Caco-2 (cell line): ENCODE measurements at regions not wholly inside any gene's neighbourhood (a gene's known extent, or its start where the extent isn't known, plus 50 kb on each side); places are given as distances from the start of the nearest gene placed in this dataset.
"Not testable (repeated sequence)": the region's sequence is repeated elsewhere in the genome, so short reads cannot be mapped to it uniquely, and the experiment has no call there.

Source experiments
- BruUV-seq: library from RNA; stranded (reverse); fragments of 400-500 nt; replicated peaks from 2 replicates; lab custom pipeline; 2021; lab: Mats Ljungman, UMichigan
- CTCF ChIA-PET: fragments of 300-600 bp; sonication (Branson Sonifier 250); formaldehyde crosslinking; loops from one replicate; lab custom pipeline; 2022; ENCODE audit warnings: antibody characterized with exemption; lab: Charles Lee
- POLR2A ChIA-PET: fragments of 300-600 bp; sonication (Branson Sonifier 250); formaldehyde crosslinking; loops from one replicate; lab custom pipeline; 2022; ENCODE audit warnings: antibody characterized with exemption; lab: Charles Lee
- DNase-seq, 2 experiments: peaks; one replicate each; pipeline versions ENCODE4 v3.0.0 to v3.0.0-alpha.2; 2020 to 2022
- H3K27me3 ChIP-seq: replicated peaks from 2 replicates; pipeline ENCODE4 v1.6.0; 2011; ENCODE audit warnings: low read length; ENCODE audit not compliant: control insufficient read depth, insufficient read depth
- H3K36me3 ChIP-seq: 2 replicates; pipeline ENCODE4 v1.5.1; 2011; ENCODE audit warnings: low read length; ENCODE audit not compliant: control insufficient read depth, insufficient read depth
- H3K4me1 ChIP-seq: fragments of 250-450 bp; sonication (Bioruptor Pico); 2 replicates; pipeline ENCODE4 v1.5.1; 2020; ENCODE audit warnings: mild to moderate bottlenecking
- H3K4me3 ChIP-seq: 2 replicates; pipeline ENCODE4 v1.5.1; 2011; ENCODE audit warnings: low read depth, mild to moderate bottlenecking, control low read depth, low read length
- H3K9me3 ChIP-seq: fragments of 250-450 bp; sonication (Bioruptor Pico); 2 replicates; pipeline ENCODE4 v1.5.1; 2020; ENCODE audit warnings: mild to moderate bottlenecking, moderate library complexity
- H3K27ac Mint-ChIP-seq: one replicate; pipeline ENCODE4 v1.8.0; 2022; ENCODE audit warnings: mixed read lengths; ENCODE audit not compliant: unreplicated experiment
- H3K27me3 Mint-ChIP-seq: one replicate; pipeline ENCODE4 v1.8.0; 2022; ENCODE audit warnings: mixed read lengths; ENCODE audit not compliant: insufficient read depth, unreplicated experiment
- H3K36me3 Mint-ChIP-seq: one replicate; pipeline ENCODE4 v1.8.0; 2022; ENCODE audit warnings: mild to moderate bottlenecking, mixed read lengths; ENCODE audit not compliant: insufficient read depth, unreplicated experiment
- H3K4me1 Mint-ChIP-seq: one replicate; pipeline ENCODE4 v1.8.0; 2022; ENCODE audit warnings: low read depth, mixed read lengths; ENCODE audit not compliant: unreplicated experiment
- H3K4me3 Mint-ChIP-seq: one replicate; pipeline ENCODE4 v1.8.0; 2022; ENCODE audit warnings: mild to moderate bottlenecking, moderate library complexity, mixed read lengths; ENCODE audit not compliant: unreplicated experiment
- H3K9me3 Mint-ChIP-seq: one replicate; pipeline ENCODE4 v1.8.0; 2022; ENCODE audit warnings: mixed read lengths; ENCODE audit not compliant: unreplicated experiment
- CTCF ChIP-seq, 2 experiments: fragments of 200-600 bp in 1 of 2; IDR thresholded peaks; 1 replicate in 1 of 2; 2 replicates in 1 of 2; pipeline versions ENCODE4 v1.5.1 to v1.8.0; 2011 to 2022; ENCODE audit warnings: antibody characterized with exemption in 1 of 2, control low read depth in 1 of 2, inconsistent platforms in 1 of 2, low read depth in 1 of 2, low read length in 1 of 2, mild to moderate bottlenecking in 1 of 2, moderate library complexity in 1 of 2; ENCODE audit not compliant: insufficient read depth in 1 of 2, severe bottlenecking in 1 of 2, unreplicated experiment in 1 of 2
- intact Hi-C: fragments of 100-400 bp; cut with micrococcal nuclease; formaldehyde crosslinking; loops from one replicate; pipeline ENCODE4 v1.10.0; 2022; ENCODE audit not compliant: unreplicated experiment

- no peaks in the 10 kb centered on the region for H3K4me1 ChIP-seq
- no peak overlapping the region for H3K4me3 ChIP-seq
- no TSS peak for BruUV-seq
- no peaks in the 10 kb centered on the region for H3K36me3 Mint-ChIP-seq
- H3K27ac Mint-ChIP-seq = no peak overlapping the region
- no peaks in the 10 kb centered on the region for H3K4me1 Mint-ChIP-seq
- H3K36me3 ChIP-seq = no peaks in the 10 kb centered on the region
- intact Hi-C loops = no loop called here
- no peaks in the 10 kb centered on the region for H3K27me3 Mint-ChIP-seq
- ChIA-PET POLR2A (no interaction called here), CTCF (no interaction called here)
- no peaks in the 10 kb centered on the region for H3K9me3 Mint-ChIP-seq
- no peak overlapping the region for H3K4me3 Mint-ChIP-seq
- peaks cover 13% of the 10 kb centered on the region for H3K9me3 ChIP-seq
- no peaks in the 10 kb centered on the region for H3K27me3 ChIP-seq
- DNase-seq = no peak
- TF ChIP-seq CTCF (IDR thresholded peaks at IDR 0.05; ENCODE audit: insufficient read depth in 1 of 2, low read depth in 1 of 2, low read length in 1 of 2, severe bottlenecking in 1 of 2, unreplicated experiment in 1 of 2) = no peak
These were observed 324.9 kb upstream of the SGCG start for GRCh38 chr13:22855926-22856325.

- H3K4me3 ChIP-seq, H3K36me3 Mint-ChIP-seq, POLR2A ChIA-PET, BruUV-seq, H3K27ac Mint-ChIP-seq, H3K27me3 ChIP-seq, CTCF ChIA-PET, H3K36me3 ChIP-seq, H3K4me3 Mint-ChIP-seq, intact Hi-C loops, H3K27me3 Mint-ChIP-seq, H3K4me1 ChIP-seq, H3K9me3 Mint-ChIP-seq, H3K4me1 Mint-ChIP-seq, DNase-seq: not testable (repeated sequence)
- H3K9me3 ChIP-seq = peaks cover 13% of the 10 kb centered on the region
These were observed 321.8 kb upstream of the SGCG start for GRCh38 chr13:22858980-22859379.

GRCh38 chr13:22859411-22859810 is 321.4 kb upstream of the SGCG start:
- H3K4me3 Mint-ChIP-seq, H3K27me3 Mint-ChIP-seq, H3K9me3 Mint-ChIP-seq, CTCF ChIA-PET, H3K36me3 ChIP-seq, BruUV-seq, H3K36me3 Mint-ChIP-seq, H3K4me1 ChIP-seq, H3K27me3 ChIP-seq, POLR2A ChIA-PET, H3K4me3 ChIP-seq, DNase-seq, H3K27ac Mint-ChIP-seq, H3K4me1 Mint-ChIP-seq, intact Hi-C loops: not testable (repeated sequence)
- H3K9me3 ChIP-seq = peaks cover 13% of the 10 kb centered on the region

- Mint-ChIP-seq H3K9me3 (no peaks in the 10 kb centered on the region), H3K4me1 (no peaks in the 10 kb centered on the region), H3K36me3 (no peaks in the 10 kb centered on the region), H3K27me3 (peaks cover 2% of the 10 kb centered on the region), H3K4me3 (no peak overlapping the region), H3K27ac (no peak overlapping the region)
- Histone ChIP-seq H3K4me1 (no peaks in the 10 kb centered on the region), H3K9me3 (peaks cover 13% of the 10 kb centered on the region), H3K36me3 (no peaks in the 10 kb centered on the region), H3K4me3 (no peak overlapping the region), H3K27me3 (no peaks in the 10 kb centered on the region)
- DNase-seq = no peak
- ChIA-PET CTCF (no interaction called here), POLR2A (no interaction called here)
- intact Hi-C loops = no loop called here
- no peak for TF ChIP-seq CTCF (IDR thresholded peaks at IDR 0.05; ENCODE audit: insufficient read depth in 1 of 2, low read depth in 1 of 2, low read length in 1 of 2, severe bottlenecking in 1 of 2, unreplicated experiment in 1 of 2)
- no TSS peak for BruUV-seq
These were observed 318.8 kb upstream of the SGCG start for GRCh38 chr13:22861958-22862466.
